ENCODE measurements at regions not wholly inside any gene's neighbourhood (a gene's known extent, or its start where the extent isn't known, plus 50 kb on each side); places are given as distances from the start of the nearest gene placed in this dataset.

DNA sequence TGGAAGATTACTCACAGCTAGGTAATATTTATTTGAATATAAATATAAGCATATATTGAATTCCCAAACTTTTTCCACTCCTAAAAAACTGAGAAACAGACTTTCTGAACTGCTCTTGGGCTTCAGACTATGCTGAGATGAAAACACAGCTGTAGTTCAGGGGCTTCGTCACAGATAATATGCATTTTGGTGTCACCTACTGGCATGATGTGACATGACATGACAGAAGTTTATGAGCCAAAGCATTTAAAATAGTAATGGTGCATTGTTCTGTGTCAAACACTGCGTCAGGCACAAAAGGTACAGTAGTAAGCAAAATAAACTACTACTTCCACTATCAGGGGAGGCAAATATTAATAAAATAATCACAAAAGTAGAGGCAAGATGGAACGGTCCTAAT is 171.3 kb downstream of the BTC start:
- Mint-ChIP-seq H3K4me1 (peaks cover 1% of the 10 kb centered on the region), H3K27ac (no peak overlapping the region)

DNA sequence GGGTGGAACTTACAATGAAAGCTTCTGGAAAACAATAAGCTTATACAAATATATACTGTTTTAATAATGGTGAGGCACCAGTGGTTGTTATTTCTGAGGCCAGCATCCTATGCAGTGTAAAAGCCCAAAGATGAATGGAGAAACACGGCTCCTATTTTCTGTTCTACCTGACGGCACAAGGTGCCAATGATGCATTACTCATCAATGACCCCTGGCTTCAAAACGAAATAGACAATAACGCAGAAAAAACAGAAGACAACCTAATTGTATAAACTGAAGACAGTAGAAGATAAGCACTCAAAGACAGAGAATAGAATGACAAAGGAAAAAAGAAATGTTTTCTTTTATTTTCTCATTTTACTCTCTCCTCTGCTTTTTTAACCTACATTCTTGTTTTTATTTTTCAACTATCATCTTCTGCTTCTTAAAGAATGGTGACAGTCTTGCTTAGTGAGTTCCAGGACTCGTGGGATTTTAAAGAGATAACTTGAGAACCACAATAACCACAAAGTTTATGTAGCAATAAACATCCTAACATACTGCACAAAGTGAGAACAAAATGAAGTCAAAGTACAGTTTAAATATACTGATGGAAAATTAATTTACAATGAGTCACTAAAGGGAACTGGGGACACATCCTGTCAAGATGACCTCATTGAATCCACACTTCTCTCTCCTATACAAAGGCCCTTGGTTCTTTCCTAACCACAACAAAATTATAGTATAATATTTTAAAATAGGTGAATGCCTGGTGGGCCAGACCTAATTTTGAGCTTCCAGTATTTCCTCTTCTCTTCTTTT is 169.8 kb downstream of the BTC start:
- TF ChIP-seq, protein P1, sequence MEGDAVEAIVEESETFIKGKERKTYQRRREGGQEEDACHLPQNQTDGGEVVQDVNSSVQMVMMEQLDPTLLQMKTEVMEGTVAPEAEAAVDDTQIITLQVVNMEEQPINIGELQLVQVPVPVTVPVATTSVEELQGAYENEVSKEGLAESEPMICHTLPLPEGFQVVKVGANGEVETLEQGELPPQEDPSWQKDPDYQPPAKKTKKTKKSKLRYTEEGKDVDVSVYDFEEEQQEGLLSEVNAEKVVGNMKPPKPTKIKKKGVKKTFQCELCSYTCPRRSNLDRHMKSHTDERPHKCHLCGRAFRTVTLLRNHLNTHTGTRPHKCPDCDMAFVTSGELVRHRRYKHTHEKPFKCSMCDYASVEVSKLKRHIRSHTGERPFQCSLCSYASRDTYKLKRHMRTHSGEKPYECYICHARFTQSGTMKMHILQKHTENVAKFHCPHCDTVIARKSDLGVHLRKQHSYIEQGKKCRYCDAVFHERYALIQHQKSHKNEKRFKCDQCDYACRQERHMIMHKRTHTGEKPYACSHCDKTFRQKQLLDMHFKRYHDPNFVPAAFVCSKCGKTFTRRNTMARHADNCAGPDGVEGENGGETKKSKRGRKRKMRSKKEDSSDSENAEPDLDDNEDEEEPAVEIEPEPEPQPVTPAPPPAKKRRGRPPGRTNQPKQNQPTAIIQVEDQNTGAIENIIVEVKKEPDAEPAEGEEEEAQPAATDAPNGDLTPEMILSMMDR (IDR thresholded peaks at IDR 0.05; ENCODE audit: unreplicated experiment): no peak
- no peaks in the 10 kb centered on the region for H3K9me3 Mint-ChIP-seq
- H3K27me3 Mint-ChIP-seq (ENCODE audit: low read depth): peaks cover 31% of the 10 kb centered on the region
- H3K4me3 Mint-ChIP-seq: no peak overlapping the region
- no peaks in the 10 kb centered on the region for H3K36me3 Mint-ChIP-seq
- no peak overlapping the region for H3K27ac Mint-ChIP-seq
- DNase-seq (ENCODE audit: low spot score in 2 of 2, unreplicated experiment in 2 of 2): no peak
- H3K4me1 Mint-ChIP-seq: peaks cover 5% of the 10 kb centered on the region

More for the DNA sequence above, 171.3 kb downstream of the BTC start:
- Mint-ChIP-seq H3K36me3 (no peaks in the 10 kb centered on the region), H3K27me3 (ENCODE audit: low read depth) (peaks cover 29% of the 10 kb centered on the region), H3K4me3 (no peak overlapping the region), H3K9me3 (no peaks in the 10 kb centered on the region)
- no peak for DNase-seq (ENCODE audit: low spot score in 2 of 2, unreplicated experiment in 2 of 2)
- TF ChIP-seq, protein P1 (IDR thresholded peaks at IDR 0.05; ENCODE audit: unreplicated experiment): peak; percentile 66

DNA sequence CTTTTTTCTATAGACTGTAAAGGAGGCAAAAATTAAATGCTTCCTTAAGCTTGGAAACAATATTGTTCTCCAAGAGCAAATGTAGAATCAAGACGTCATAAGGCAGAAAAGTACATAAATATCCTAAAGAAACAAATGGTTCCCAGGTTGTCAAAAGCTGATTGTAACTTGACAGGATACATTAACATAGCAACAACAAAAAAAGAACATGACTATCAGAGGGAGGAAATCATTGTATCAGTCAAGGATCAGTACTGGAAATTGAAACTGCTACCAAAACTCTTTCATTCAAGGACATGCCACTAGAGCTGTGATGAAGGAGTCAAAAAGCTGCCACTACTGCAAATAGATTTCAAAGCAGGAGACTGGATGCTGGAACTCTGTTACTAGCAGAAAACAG is 168.3 kb downstream of the BTC start:
- Mint-ChIP-seq H3K9me3 (no peaks in the 10 kb centered on the region), H3K4me1 (peaks cover 4% of the 10 kb centered on the region), H3K27ac (no peak overlapping the region), H3K4me3 (no peak overlapping the region), H3K36me3 (no peaks in the 10 kb centered on the region), H3K27me3 (ENCODE audit: low read depth) (peaks cover 41% of the 10 kb centered on the region)
- DNase-seq (ENCODE audit: low spot score in 2 of 2, unreplicated experiment in 2 of 2): no peak
- TF ChIP-seq, protein P1 (IDR thresholded peaks at IDR 0.05; ENCODE audit: unreplicated experiment): no peak

DNA sequence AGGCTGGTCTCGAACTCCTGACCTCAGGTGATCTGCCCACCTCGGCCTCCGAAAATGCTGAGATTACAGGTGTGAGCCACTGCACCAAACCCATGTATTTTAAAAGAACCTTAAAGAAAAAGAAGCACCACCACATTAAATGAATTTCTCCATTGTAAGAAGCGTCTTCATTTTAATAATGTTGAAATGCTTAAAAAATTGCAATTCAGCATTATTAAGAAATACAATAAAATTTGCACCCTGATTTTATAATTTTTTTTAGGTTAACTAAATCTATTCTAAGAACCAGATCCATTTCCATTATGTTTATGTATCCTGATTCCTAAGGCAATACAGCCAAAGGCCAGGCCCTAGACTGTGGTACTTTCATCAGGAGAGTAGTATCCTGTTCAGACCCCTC is 167.2 kb downstream of the BTC start:
- Mint-ChIP-seq H3K4me3 (no peak overlapping the region), H3K4me1 (peaks cover 4% of the 10 kb centered on the region), H3K36me3 (no peaks in the 10 kb centered on the region), H3K9me3 (no peaks in the 10 kb centered on the region), H3K27me3 (ENCODE audit: low read depth) (peaks cover 46% of the 10 kb centered on the region), H3K27ac (no peak overlapping the region)
- TF ChIP-seq, protein P1 (IDR thresholded peaks at IDR 0.05; ENCODE audit: unreplicated experiment): no peak
- DNase-seq (ENCODE audit: low spot score in 2 of 2, unreplicated experiment in 2 of 2): no peak

DNA sequence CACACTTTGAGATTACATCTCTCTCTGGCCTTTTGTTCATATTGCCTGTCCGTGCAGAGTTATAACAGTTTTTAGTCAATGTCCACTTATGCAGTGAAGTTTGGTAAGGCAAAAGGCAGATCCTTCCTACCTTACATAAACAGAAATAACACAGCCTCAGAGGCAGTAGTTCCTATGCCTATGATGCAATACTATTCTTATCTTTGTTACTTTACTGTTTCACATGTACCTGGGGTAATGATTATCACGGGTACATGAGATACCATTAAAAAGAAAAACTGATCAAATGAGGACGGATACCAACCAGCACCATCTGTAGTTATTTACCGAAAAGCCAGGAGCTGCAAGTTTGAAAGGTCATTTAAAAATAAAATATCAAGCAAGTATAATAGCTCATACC is 166.8 kb downstream of the BTC start:
- no peak for DNase-seq (ENCODE audit: low spot score in 2 of 2, unreplicated experiment in 2 of 2)
- H3K27me3 Mint-ChIP-seq (ENCODE audit: low read depth): peaks cover 47% of the 10 kb centered on the region
- TF ChIP-seq, protein P1 (IDR thresholded peaks at IDR 0.05; ENCODE audit: unreplicated experiment): no peak
- no peaks in the 10 kb centered on the region for H3K36me3 Mint-ChIP-seq
- H3K9me3 Mint-ChIP-seq: no peaks in the 10 kb centered on the region
- H3K27ac Mint-ChIP-seq: no peak overlapping the region
- no peak overlapping the region for H3K4me3 Mint-ChIP-seq
- H3K4me1 Mint-ChIP-seq: peaks cover 4% of the 10 kb centered on the region
